COLO668 (cell line): ENCODE measurements at regions not wholly inside any gene's neighbourhood (a gene's known extent, or its start where the extent isn't known, plus 50 kb on each side); places are given as distances from the start of the nearest gene placed in this dataset.

ENCODE experiments used
- DNase-seq: peaks from one replicate; lab custom pipeline; 2025; ENCODE audit not compliant: unreplicated experiment; lab: John Stamatoyannopoulos, UW

GRCh38 chr12:102781117-102781516, 135.9 kb downstream of the PAH start:
- no peak for DNase-seq

- DNase-seq: no peak
These were observed 141.0 kb downstream of the PAH start for GRCh38 chr12:102776041-102776440.

GRCh38 chr12:102769323-102769916, 147.6 kb downstream of the PAH start:
- peak; percentile 51 for DNase-seq

GRCh38 chr12:102766961-102767360, 150.1 kb downstream of the PAH start:
- no peak for DNase-seq

- no peak for DNase-seq
These were observed 151.3 kb downstream of the PAH start for GRCh38 chr12:102765736-102766135.

GRCh38 chr12:102763471-102763870, 153.6 kb downstream of the PAH start:
- no peak for DNase-seq

GRCh38 chr12:102763061-102763460, 154.0 kb downstream of the PAH start:
- no peak for DNase-seq

GRCh38 chr12:102760322-102760721, 156.7 kb downstream of the PAH start:
- no peak for DNase-seq

- DNase-seq: no peak
These were observed 157.6 kb downstream of the PAH start for GRCh38 chr12:102759466-102759865.

- DNase-seq: no peak
These were observed 159.2 kb downstream of the PAH start for GRCh38 chr12:102757882-102758226.

- DNase-seq: no peak
These were observed 159.7 kb downstream of the PAH start for GRCh38 chr12:102757154-102757881.

GRCh38 chr12:102756530-102756929, 160.5 kb downstream of the PAH start:
- no peak for DNase-seq

- DNase-seq: no peak
These were observed 161.8 kb downstream of the PAH start for GRCh38 chr12:102755266-102755665.

- no peak for DNase-seq
These were observed 163.2 kb downstream of the PAH start for GRCh38 chr12:102753802-102754201.

GRCh38 chr12:102748704-102749103, 168.3 kb downstream of the PAH start:
- DNase-seq: no peak

- DNase-seq: no peak
These were observed 170.1 kb downstream of the PAH start for GRCh38 chr12:102746963-102747362.

- DNase-seq: no peak
These were observed 171.0 kb downstream of the PAH start for GRCh38 chr12:102745971-102746600.

GRCh38 chr12:102741196-102741595, 175.8 kb downstream of the PAH start:
- no peak for DNase-seq

- DNase-seq: no peak
These were observed 176.7 kb downstream of the PAH start for GRCh38 chr12:102740141-102740955.

GRCh38 chr12:102736328-102736727, 180.7 kb downstream of the PAH start:
- DNase-seq: no peak

- no peak for DNase-seq
These were observed 181.9 kb downstream of the PAH start for GRCh38 chr12:102735104-102735503.

GRCh38 chr12:102730996-102731395, 186.0 kb downstream of the PAH start:
- DNase-seq: no peak
